ENCODE measurements at regions not wholly inside any gene's neighbourhood (a gene's known extent, or its start where the extent isn't known, plus 50 kb on each side); places are given as distances from the start of the nearest gene placed in this dataset.
"Not testable (repeated sequence)": the region's sequence is repeated elsewhere in the genome, so short reads cannot be mapped to it uniquely, and the experiment has no call there.

GRCh38 chrX:55326985-55327384 is 62.3 kb upstream of the PAGE3 start:
- H3K27ac Mint-ChIP-seq: no peak overlapping the region
- no peak overlapping the region for H3K4me3 Mint-ChIP-seq
- H3K4me1 Mint-ChIP-seq (ENCODE audit: low read depth in 2 of 2): no peaks in the 10 kb centered on the region
- no peaks in the 10 kb centered on the region for H3K36me3 Mint-ChIP-seq (ENCODE audit: insufficient read depth)
- DNase-seq (no peak), ATAC-seq (replicated peaks) (no peak)
- H3K9me3 Mint-ChIP-seq: no peaks in the 10 kb centered on the region
- peaks cover 24 to 32% of the 10 kb centered on the region in 2 donors for H3K27me3 Mint-ChIP-seq

DNA sequence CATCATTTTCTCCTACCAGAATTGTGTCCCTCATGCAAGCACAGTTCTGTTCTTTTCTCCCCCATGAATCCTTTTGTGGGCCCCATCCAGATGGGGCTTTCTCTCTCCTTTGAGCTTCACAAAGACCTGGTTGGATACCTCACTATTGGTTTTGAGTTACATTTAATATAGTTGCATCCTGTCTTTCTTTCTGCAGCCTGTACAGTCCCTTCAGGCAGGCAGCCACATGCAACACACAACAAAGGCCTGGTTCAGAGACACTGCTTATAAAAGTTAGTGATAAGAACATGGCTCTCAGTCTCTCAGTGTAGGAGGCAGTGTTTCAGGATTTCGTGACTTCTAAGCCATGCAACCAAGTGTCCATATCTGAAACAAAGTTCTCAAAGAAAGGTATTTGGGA is 70.6 kb upstream of the PAGE3 start:
- Mint-ChIP-seq H3K9me3 (no peaks in the 10 kb centered on the region), H3K27ac (no peak overlapping the region), H3K27me3 (peaks cover 0 to 6% of the 10 kb centered on the region in 2 donors), H3K36me3 (ENCODE audit: insufficient read depth) (no peaks in the 10 kb centered on the region), H3K4me1 (ENCODE audit: low read depth in 2 of 2) (no peaks in the 10 kb centered on the region), H3K4me3 (no peak overlapping the region)
- DNase-seq: no peak
- ATAC-seq (replicated peaks): no peak

GRCh38 chrX:55336176-55336575 is 71.5 kb upstream of the PAGE3 start:
- H3K4me1 Mint-ChIP-seq (ENCODE audit: low read depth in 2 of 2): peaks cover 3 to 4% of the 10 kb centered on the region in 2 donors
- no peak overlapping the region for H3K27ac Mint-ChIP-seq
- no peaks in the 10 kb centered on the region for H3K9me3 Mint-ChIP-seq
- ATAC-seq (replicated peaks) (no peak), DNase-seq (no peak)
- no peaks in the 10 kb centered on the region for H3K36me3 Mint-ChIP-seq (ENCODE audit: insufficient read depth)
- peaks cover 0 to 4% of the 10 kb centered on the region in 2 donors for H3K27me3 Mint-ChIP-seq
- no peak overlapping the region for H3K4me3 Mint-ChIP-seq

- H3K27ac Mint-ChIP-seq: peak overlapping the region in 1 of 2 donors; percentile 71
- H3K9me3 Mint-ChIP-seq: no peaks in the 10 kb centered on the region
- no peak for ATAC-seq (replicated peaks)
- DNase-seq: no peak
- H3K36me3 Mint-ChIP-seq (ENCODE audit: insufficient read depth): no peaks in the 10 kb centered on the region
- H3K4me3 Mint-ChIP-seq: no peak overlapping the region
- H3K27me3 Mint-ChIP-seq: peaks cover 13 to 22% of the 10 kb centered on the region in 2 donors
- peaks cover 5 to 8% of the 10 kb centered on the region in 2 donors for H3K4me1 Mint-ChIP-seq (ENCODE audit: low read depth in 2 of 2)
Measured at GRCh38 chrX:55340896-55341433, 76.2 kb upstream of the PAGE3 start.

- peaks cover 5 to 8% of the 10 kb centered on the region in 2 donors for H3K4me1 Mint-ChIP-seq (ENCODE audit: low read depth in 2 of 2)
- H3K9me3 Mint-ChIP-seq: no peaks in the 10 kb centered on the region
- H3K4me3 Mint-ChIP-seq: no peak overlapping the region
- ATAC-seq (replicated peaks) (peak; percentile 53), DNase-seq (peak; percentile 0 to 20 (median 10))
- no peaks in the 10 kb centered on the region for H3K36me3 Mint-ChIP-seq (ENCODE audit: insufficient read depth)
- H3K27ac Mint-ChIP-seq: no peak overlapping the region
- H3K27me3 Mint-ChIP-seq: peaks cover 13 to 22% of the 10 kb centered on the region in 2 donors
Measured at GRCh38 chrX:55342533-55343501, 78.1 kb upstream of the PAGE3 start.

GRCh38 chrX:55356609-55357008 is 91.9 kb upstream of the PAGE3 start:
- H3K27me3 Mint-ChIP-seq: peaks cover 36 to 40% of the 10 kb centered on the region in 2 donors
- H3K36me3 Mint-ChIP-seq (ENCODE audit: insufficient read depth): no peaks in the 10 kb centered on the region
- H3K4me1 Mint-ChIP-seq (ENCODE audit: low read depth in 2 of 2): no peaks in the 10 kb centered on the region
- no peak for DNase-seq
- no peak for ATAC-seq (replicated peaks)
- H3K27ac Mint-ChIP-seq: no peak overlapping the region
- no peak overlapping the region for H3K4me3 Mint-ChIP-seq
- H3K9me3 Mint-ChIP-seq: no peaks in the 10 kb centered on the region

DNA sequence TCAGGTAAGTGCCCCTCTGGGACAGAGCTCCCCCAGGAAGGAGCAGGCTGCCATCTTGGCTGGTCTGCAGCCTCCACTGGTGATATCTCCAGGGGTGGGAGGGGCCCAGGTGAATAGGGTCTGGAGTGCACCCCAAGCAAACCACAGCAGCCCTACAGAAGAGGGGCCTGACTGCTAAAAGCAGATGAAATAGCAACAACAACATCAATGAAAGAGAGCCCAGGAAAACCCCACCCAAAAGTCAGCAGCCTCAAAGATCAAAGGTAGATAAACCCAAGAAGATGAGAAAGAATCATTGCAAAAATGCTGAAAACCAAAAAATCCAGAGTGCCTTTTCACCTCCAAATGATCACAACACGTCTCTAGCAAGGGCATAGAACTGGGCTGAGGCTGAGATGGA is 92.5 kb upstream of the PAGE3 start:
- no peak for DNase-seq
- H3K36me3 Mint-ChIP-seq (ENCODE audit: insufficient read depth): no peaks in the 10 kb centered on the region
- no peak overlapping the region for H3K27ac Mint-ChIP-seq
- H3K27me3 Mint-ChIP-seq: peaks cover 30 to 33% of the 10 kb centered on the region in 2 donors
- ATAC-seq (replicated peaks): no peak
- no peaks in the 10 kb centered on the region for H3K4me1 Mint-ChIP-seq (ENCODE audit: low read depth in 2 of 2)
- no peak overlapping the region for H3K4me3 Mint-ChIP-seq
- no peaks in the 10 kb centered on the region for H3K9me3 Mint-ChIP-seq

DNA sequence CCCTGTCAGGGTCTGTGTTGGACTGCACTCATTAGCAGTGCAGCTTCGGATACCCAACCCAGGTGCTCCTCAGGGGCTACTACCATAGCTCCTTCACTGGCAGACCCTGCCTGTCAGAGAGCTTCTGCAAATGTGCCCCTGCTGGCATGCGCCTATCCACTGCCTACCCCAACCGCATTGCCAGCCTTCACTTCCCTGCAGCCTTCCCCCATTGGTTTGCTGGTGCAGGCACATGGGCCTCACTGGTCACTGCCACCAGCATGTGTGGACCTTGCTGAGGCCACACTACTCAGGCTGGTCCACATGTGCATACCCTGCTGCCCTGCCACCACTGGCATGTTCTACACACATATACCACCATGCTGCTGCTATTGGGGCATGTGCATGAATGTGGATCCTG is 72.5 kb upstream of the MAGEH1 start:
- no peak overlapping the region for H3K4me3 Mint-ChIP-seq
- no peaks in the 10 kb centered on the region for H3K36me3 Mint-ChIP-seq (ENCODE audit: insufficient read depth)

DNA sequence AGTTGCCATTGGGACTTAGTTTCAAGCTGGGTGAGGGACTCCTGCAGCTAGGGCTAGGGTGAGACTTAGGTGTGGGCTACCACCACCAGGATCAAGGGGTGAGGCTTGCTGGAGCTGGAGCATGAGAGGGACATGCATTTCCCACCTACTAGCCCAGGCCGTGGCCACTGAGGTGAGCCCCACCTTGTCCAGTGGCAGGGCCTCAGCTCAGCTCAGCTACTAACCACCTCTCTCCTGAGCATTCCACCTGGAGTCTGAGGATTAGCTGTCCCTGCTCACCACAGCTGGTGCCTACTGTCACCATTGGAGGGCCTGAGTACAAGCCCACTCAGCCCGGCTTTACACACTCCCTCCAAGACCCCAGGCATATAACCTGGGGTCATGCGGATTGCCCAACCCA is 62.6 kb upstream of the MAGEH1 start:
- ATAC-seq (replicated peaks): no peak
- Mint-ChIP-seq H3K4me3 (no peak overlapping the region), H3K27me3 (peaks cover 31 to 43% of the 10 kb centered on the region in 2 donors), H3K36me3 (ENCODE audit: insufficient read depth) (no peaks in the 10 kb centered on the region), H3K27ac (no peak overlapping the region), H3K4me1 (ENCODE audit: low read depth in 2 of 2) (no peaks in the 10 kb centered on the region), H3K9me3 (no peaks in the 10 kb centered on the region)
- DNase-seq: no peak

More for the DNA sequence above, 72.5 kb upstream of the MAGEH1 start:
- Mint-ChIP-seq H3K4me1 (ENCODE audit: low read depth in 2 of 2) (no peaks in the 10 kb centered on the region), H3K9me3 (no peaks in the 10 kb centered on the region), H3K27ac (no peak overlapping the region), H3K27me3 (peaks cover 42 to 43% of the 10 kb centered on the region in 2 donors)
- ATAC-seq (replicated peaks) (no peak), DNase-seq (no peak)

DNA sequence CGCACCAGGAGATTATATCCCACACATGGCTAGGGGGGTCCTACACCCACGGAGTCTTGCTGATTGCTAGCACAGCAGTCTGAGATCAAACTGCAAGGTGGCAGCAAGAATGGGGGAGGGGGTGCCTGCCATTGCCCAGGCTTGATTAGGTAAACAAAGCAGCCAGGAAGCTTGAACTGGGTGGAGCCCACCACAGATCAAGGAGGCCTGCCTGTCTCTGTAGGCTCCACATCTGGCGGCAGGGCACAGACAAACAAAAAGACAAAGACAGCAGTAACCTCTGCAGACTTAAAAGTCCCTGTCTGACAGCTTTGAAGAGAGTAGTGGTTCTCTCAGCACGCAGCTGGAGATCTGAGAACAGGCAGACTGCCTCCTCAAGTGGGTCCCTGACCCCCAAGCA is 55.1 kb upstream of the MAGEH1 start:
- DNase-seq; ATAC-seq (replicated peaks): not testable (repeated sequence)

More for the DNA sequence above, 55.1 kb upstream of the MAGEH1 start:
- H3K27ac Mint-ChIP-seq; H3K4me1 Mint-ChIP-seq (ENCODE audit: low read depth in 2 of 2); H3K36me3 Mint-ChIP-seq (ENCODE audit: insufficient read depth); H3K4me3 Mint-ChIP-seq; H3K9me3 Mint-ChIP-seq: not testable (repeated sequence)
- H3K27me3 Mint-ChIP-seq: peaks cover 14 to 18% of the 10 kb centered on the region in 2 donors

All from effector memory CD8-positive, alpha-beta T cell (primary cell).